Stimulated activated CD8-positive, alpha-beta memory T cell treated with anti-CD3 and anti-CD28 coated beads, Interleukin-4, amount 100 ng/mL, for 24 hours (primary cell): ENCODE measurements at regions not wholly inside any gene's neighbourhood (a gene's known extent, or its start where the extent isn't known, plus 50 kb on each side); places are given as distances from the start of the nearest gene placed in this dataset.

Experiments used
- DNase-seq: peaks from one replicate; pipeline ENCODE4 v3.0.0-alpha.2; 2020; ENCODE audit warnings: low read depth

DNA sequence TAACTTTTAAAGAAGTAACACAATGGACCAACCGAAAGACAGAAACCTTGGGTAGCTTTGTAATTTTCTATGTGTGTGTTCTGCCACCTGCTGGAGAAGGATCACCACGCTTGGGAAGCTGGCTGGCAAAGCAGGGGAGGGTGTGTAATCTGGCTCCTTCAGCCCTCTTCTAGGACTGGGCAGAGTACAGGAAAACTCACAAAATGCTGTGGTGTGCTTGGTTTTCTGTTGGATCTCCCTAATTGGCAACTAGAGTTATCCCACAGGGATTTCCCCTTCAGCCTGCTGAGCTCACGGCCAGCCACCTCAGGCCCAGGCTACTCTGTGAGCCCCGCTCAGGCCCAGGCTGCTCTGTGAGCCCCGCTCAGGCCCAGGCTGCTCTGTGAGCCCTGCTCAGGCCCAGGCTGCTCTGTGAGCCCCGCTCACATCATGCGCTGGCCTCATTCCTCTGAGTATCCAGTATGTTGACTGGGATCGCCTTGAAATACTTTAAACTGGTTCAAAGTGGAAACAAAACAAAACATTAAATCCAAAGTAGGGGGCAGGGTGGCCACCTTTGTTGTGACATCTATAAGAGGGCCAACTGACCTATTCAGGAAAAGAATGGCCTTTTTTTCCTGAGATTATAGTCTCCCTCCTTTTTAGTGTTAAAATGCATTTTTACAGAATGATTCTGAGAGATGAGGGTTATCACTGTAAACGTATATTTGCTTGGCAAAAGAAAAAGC is 52.0 kb upstream of the RNU6-8 start:
- peak; percentile 10 for DNase-seq

- DNase-seq, result no peak
Observed at GRCh38 chr14:32255789-32256188, 52.7 kb upstream of the RNU6-8 start.

GRCh38 chr14:32256576-32256975 is 53.5 kb upstream of the RNU6-8 start:
- no peak for DNase-seq

DNA sequence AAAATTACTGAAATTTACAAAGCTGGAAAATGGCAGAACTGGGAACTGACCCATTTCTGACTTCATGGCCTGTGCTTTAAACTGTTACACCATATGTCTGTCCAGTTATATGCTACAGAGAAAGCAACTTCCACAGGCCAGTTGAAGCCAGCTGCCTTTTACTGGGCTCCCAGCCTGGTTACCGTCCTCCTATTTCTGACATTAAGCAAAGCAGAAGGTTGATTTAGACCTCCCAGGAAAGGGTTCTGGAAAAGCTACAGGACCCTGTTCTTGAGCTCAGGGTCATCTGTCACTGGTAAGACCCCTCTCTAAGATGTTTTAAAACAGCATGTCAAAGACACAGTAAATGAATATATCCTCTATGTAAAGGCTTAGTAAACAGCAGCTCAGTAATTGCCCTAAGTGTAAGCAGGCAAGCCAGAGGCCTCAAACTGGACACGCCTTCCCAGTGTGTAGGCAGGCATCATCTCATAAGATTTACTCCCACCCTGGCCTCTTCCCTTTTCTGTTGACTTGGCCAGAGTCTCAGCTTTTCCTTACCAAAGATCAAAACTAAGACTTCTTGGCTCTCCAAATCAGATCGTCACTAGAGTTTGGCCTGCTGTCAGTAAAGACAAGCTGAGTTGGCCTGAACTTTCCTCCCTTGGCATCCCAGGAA is 55.4 kb upstream of the RNU6-8 start:
- DNase-seq, result no peak

- DNase-seq, result no peak
Observed at GRCh38 chr14:32259368-32260013, 56.4 kb upstream of the RNU6-8 start.

DNA sequence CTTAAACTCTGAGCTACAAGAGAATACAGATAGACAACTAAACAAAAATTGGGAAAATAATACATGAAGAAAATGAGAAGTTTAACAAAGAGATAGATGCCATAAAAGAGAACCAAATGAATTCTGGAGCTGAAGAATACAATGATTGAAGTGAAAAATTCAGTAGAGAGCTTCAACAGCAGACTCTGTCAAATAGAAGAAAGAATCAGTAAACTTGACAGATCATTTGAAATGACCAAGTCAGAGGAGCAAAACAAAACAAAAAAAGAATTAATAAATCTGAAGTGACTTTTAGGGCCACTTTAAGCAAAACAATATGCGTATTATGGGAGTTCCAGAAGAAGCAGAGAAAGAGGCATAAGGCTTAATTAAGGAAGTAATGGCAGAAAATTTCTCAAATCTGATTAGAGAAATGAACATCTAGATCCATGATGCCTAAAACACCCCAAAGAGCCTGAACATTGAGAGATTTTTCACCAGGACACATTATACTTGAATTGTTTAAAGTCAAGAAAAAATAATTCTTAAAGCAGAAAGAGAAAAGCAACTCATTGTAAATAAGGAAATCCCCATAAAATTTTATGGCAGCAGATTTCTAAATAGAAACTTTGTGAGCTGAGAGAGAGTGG is 61.0 kb upstream of the RNU6-8 start:
- DNase-seq, result no peak

DNA sequence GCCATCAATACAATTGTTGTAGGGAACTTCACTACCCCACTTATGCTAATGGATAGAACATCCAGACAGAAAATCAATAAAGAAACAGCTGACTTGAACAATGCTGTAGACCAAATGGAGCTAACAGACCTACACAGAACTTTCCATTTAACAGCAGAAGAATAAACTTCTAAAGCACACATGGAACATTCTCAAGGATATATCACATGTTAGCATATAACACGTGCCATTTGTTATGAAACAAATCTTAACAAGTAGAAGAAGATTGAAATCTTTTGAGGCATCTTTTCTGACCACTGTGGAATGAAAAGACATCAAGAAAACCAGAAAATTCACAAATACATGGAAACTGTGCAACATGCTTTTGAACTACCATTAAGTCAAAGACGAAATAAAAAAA is 62.5 kb upstream of the RNU6-8 start:
- no peak for DNase-seq

DNA sequence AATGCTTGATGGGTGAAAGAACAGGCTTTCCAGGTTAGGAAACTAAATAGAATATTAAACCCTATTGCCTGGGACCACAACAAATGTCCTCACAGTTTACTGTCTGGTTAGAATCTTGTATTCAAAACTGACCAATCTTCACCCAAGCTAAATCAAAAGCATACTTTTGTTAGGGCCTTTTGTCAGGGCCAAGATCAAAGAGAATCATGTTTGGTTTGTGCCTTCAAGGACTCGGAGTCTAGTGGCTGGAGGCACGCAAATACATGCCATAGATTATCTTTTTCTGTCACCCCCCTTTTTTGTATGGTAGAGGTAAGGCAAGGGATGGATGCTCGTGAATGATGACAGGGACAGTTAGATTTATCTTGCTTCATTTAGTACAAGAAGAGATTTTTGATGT is 51.1 kb upstream of the AKAP6 start:
- DNase-seq, result no peak
